Inflammatory macrophage treated with lipopolysaccharide for 4 hours (primary cell): ENCODE measurements at regions not wholly inside any gene's neighbourhood (a gene's known extent, or its start where the extent isn't known, plus 50 kb on each side); places are given as distances from the start of the nearest gene placed in this dataset.

Experiments
- DNase-seq: peaks from one replicate; pipeline ENCODE4 v3.0.0-alpha.2; 2020

GRCh38 chr4:85407546-85407945 is 67.4 kb upstream of the ARHGAP24 start:
- DNase-seq = no peak

- DNase-seq = no peak
These were observed 66.6 kb upstream of the ARHGAP24 start for GRCh38 chr4:85408301-85408700.

- no peak for DNase-seq
These were observed 65.7 kb upstream of the ARHGAP24 start for GRCh38 chr4:85409251-85409650.

- no peak for DNase-seq
These were observed 63.6 kb upstream of the ARHGAP24 start for GRCh38 chr4:85411386-85411785.

GRCh38 chr4:85414972-85415371 is 60.0 kb upstream of the ARHGAP24 start:
- no peak for DNase-seq

GRCh38 chr4:85416094-85416493 is 58.9 kb upstream of the ARHGAP24 start:
- no peak for DNase-seq

- no peak for DNase-seq
These were observed 55.8 kb upstream of the ARHGAP24 start for GRCh38 chr4:85419103-85419502.

- no peak for DNase-seq
These were observed 54.1 kb upstream of the ARHGAP24 start for GRCh38 chr4:85420831-85421230.

- DNase-seq = no peak
These were observed 51.5 kb upstream of the ARHGAP24 start for GRCh38 chr4:85423431-85423830.
